Caco-2 (cell line): ENCODE measurements at regions not wholly inside any gene's neighbourhood (a gene's known extent, or its start where the extent isn't known, plus 50 kb on each side); places are given as distances from the start of the nearest gene placed in this dataset.

ENCODE experiments used
- BruUV-seq: library from RNA; stranded (reverse); fragments of 400-500 nt; replicated peaks from 2 replicates; lab custom pipeline; 2021; lab: Mats Ljungman, UMichigan
- CTCF ChIA-PET: fragments of 300-600 bp; sonication (Branson Sonifier 250); formaldehyde crosslinking; loops from one replicate; lab custom pipeline; 2022; ENCODE audit warnings: antibody characterized with exemption; lab: Charles Lee
- POLR2A ChIA-PET: fragments of 300-600 bp; sonication (Branson Sonifier 250); formaldehyde crosslinking; loops from one replicate; lab custom pipeline; 2022; ENCODE audit warnings: antibody characterized with exemption; lab: Charles Lee
- DNase-seq, 2 experiments: peaks; one replicate each; pipeline versions ENCODE4 v3.0.0 to v3.0.0-alpha.2; 2020 to 2022
- H3K27me3 ChIP-seq: replicated peaks from 2 replicates; pipeline ENCODE4 v1.6.0; 2011; ENCODE audit warnings: low read length; ENCODE audit not compliant: control insufficient read depth, insufficient read depth
- H3K36me3 ChIP-seq: 2 replicates; pipeline ENCODE4 v1.5.1; 2011; ENCODE audit warnings: low read length; ENCODE audit not compliant: control insufficient read depth, insufficient read depth
- H3K4me1 ChIP-seq: fragments of 250-450 bp; sonication (Bioruptor Pico); 2 replicates; pipeline ENCODE4 v1.5.1; 2020; ENCODE audit warnings: mild to moderate bottlenecking
- H3K4me3 ChIP-seq: 2 replicates; pipeline ENCODE4 v1.5.1; 2011; ENCODE audit warnings: low read depth, mild to moderate bottlenecking, control low read depth, low read length
- H3K9me3 ChIP-seq: fragments of 250-450 bp; sonication (Bioruptor Pico); 2 replicates; pipeline ENCODE4 v1.5.1; 2020; ENCODE audit warnings: mild to moderate bottlenecking, moderate library complexity
- H3K27ac Mint-ChIP-seq: one replicate; pipeline ENCODE4 v1.8.0; 2022; ENCODE audit warnings: mixed read lengths; ENCODE audit not compliant: unreplicated experiment
- H3K27me3 Mint-ChIP-seq: one replicate; pipeline ENCODE4 v1.8.0; 2022; ENCODE audit warnings: mixed read lengths; ENCODE audit not compliant: insufficient read depth, unreplicated experiment
- H3K36me3 Mint-ChIP-seq: one replicate; pipeline ENCODE4 v1.8.0; 2022; ENCODE audit warnings: mild to moderate bottlenecking, mixed read lengths; ENCODE audit not compliant: insufficient read depth, unreplicated experiment
- H3K4me1 Mint-ChIP-seq: one replicate; pipeline ENCODE4 v1.8.0; 2022; ENCODE audit warnings: low read depth, mixed read lengths; ENCODE audit not compliant: unreplicated experiment
- H3K4me3 Mint-ChIP-seq: one replicate; pipeline ENCODE4 v1.8.0; 2022; ENCODE audit warnings: mild to moderate bottlenecking, moderate library complexity, mixed read lengths; ENCODE audit not compliant: unreplicated experiment
- H3K9me3 Mint-ChIP-seq: one replicate; pipeline ENCODE4 v1.8.0; 2022; ENCODE audit warnings: mixed read lengths; ENCODE audit not compliant: unreplicated experiment
- CTCF ChIP-seq, 2 experiments: fragments of 200-600 bp in 1 of 2; IDR thresholded peaks; 1 replicate in 1 of 2; 2 replicates in 1 of 2; pipeline versions ENCODE4 v1.5.1 to v1.8.0; 2011 to 2022; ENCODE audit warnings: antibody characterized with exemption in 1 of 2, control low read depth in 1 of 2, inconsistent platforms in 1 of 2, low read depth in 1 of 2, low read length in 1 of 2, mild to moderate bottlenecking in 1 of 2, moderate library complexity in 1 of 2; ENCODE audit not compliant: insufficient read depth in 1 of 2, severe bottlenecking in 1 of 2, unreplicated experiment in 1 of 2
- intact Hi-C: fragments of 100-400 bp; cut with micrococcal nuclease; formaldehyde crosslinking; loops from one replicate; pipeline ENCODE4 v1.10.0; 2022; ENCODE audit not compliant: unreplicated experiment

- POLR2A ChIA-PET, result no interaction called here
- Histone ChIP-seq H3K27me3 (no peaks in the 10 kb centered on the region), H3K36me3 (no peaks in the 10 kb centered on the region), H3K4me1 (no peaks in the 10 kb centered on the region), H3K9me3 (no peaks in the 10 kb centered on the region), H3K4me3 (no peak overlapping the region)
- H3K4me1 Mint-ChIP-seq, result no peaks in the 10 kb centered on the region
- no peaks in the 10 kb centered on the region for H3K36me3 Mint-ChIP-seq
- no peak for DNase-seq
- H3K27ac Mint-ChIP-seq, result no peak overlapping the region
- intact Hi-C loops, result no loop called here
- CTCF ChIA-PET, result no interaction called here
- no TSS peak for BruUV-seq
- no peaks in the 10 kb centered on the region for H3K27me3 Mint-ChIP-seq
- TF ChIP-seq CTCF (IDR thresholded peaks at IDR 0.05; ENCODE audit: insufficient read depth in 1 of 2, low read depth in 1 of 2, low read length in 1 of 2, severe bottlenecking in 1 of 2, unreplicated experiment in 1 of 2), result no peak
- H3K9me3 Mint-ChIP-seq, result no peaks in the 10 kb centered on the region
- H3K4me3 Mint-ChIP-seq, result no peak overlapping the region
These were observed 501.3 kb upstream of the FTMT start for GRCh38 chr5:121350181-121350930.

GRCh38 chr5:121366515-121366914 is 485.2 kb upstream of the FTMT start:
- Histone ChIP-seq H3K27me3 (no peaks in the 10 kb centered on the region), H3K36me3 (no peaks in the 10 kb centered on the region), H3K4me3 (no peak overlapping the region), H3K4me1 (no peaks in the 10 kb centered on the region), H3K9me3 (no peaks in the 10 kb centered on the region)
- no peak for DNase-seq
- intact Hi-C loops, result no loop called here
- Mint-ChIP-seq H3K4me1 (no peaks in the 10 kb centered on the region), H3K27ac (no peak overlapping the region), H3K27me3 (peaks cover 2% of the 10 kb centered on the region), H3K9me3 (no peaks in the 10 kb centered on the region), H3K36me3 (no peaks in the 10 kb centered on the region), H3K4me3 (no peak overlapping the region)
- ChIA-PET POLR2A (no interaction called here), CTCF (no interaction called here)
- TF ChIP-seq CTCF (IDR thresholded peaks at IDR 0.05; ENCODE audit: insufficient read depth in 1 of 2, low read depth in 1 of 2, low read length in 1 of 2, severe bottlenecking in 1 of 2, unreplicated experiment in 1 of 2), result no peak
- BruUV-seq, result no TSS peak

- CTCF ChIA-PET, result no interaction called here
- intact Hi-C loops, result no loop called here
- Mint-ChIP-seq H3K27ac (no peak overlapping the region), H3K4me3 (no peak overlapping the region), H3K27me3 (peaks cover 2% of the 10 kb centered on the region), H3K36me3 (no peaks in the 10 kb centered on the region), H3K9me3 (no peaks in the 10 kb centered on the region), H3K4me1 (no peaks in the 10 kb centered on the region)
- Histone ChIP-seq H3K4me3 (no peak overlapping the region), H3K9me3 (no peaks in the 10 kb centered on the region), H3K4me1 (no peaks in the 10 kb centered on the region), H3K27me3 (no peaks in the 10 kb centered on the region), H3K36me3 (no peaks in the 10 kb centered on the region)
- no peak for TF ChIP-seq CTCF (IDR thresholded peaks at IDR 0.05; ENCODE audit: insufficient read depth in 1 of 2, low read depth in 1 of 2, low read length in 1 of 2, severe bottlenecking in 1 of 2, unreplicated experiment in 1 of 2)
- no TSS peak for BruUV-seq
- no peak for DNase-seq
- POLR2A ChIA-PET, result no interaction called here
These were observed 478.3 kb upstream of the FTMT start for GRCh38 chr5:121373371-121373770.
